K562 (cell line): ENCODE measurements at regions not wholly inside any gene's neighbourhood (a gene's known extent, or its start where the extent isn't known, plus 50 kb on each side); places are given as distances from the start of the nearest gene placed in this dataset.

ENCODE experiments used
- ATAC-seq: fragments of 200-7000 bp; cut with Tn5 transposase; 3 replicates; pipeline ENCODE4 v1.9.1; 2020; ENCODE audit warnings: moderate library complexity
- BruUV-seq: library from RNA; stranded (reverse); fragments of 400-500 nt; replicated peaks from 2 replicates; lab custom pipeline; 2021; lab: Mats Ljungman, UMichigan
- CTCF ChIA-PET: fragments of 300-600 bp; formaldehyde crosslinking; extraction: SDS; loops from one replicate; lab custom pipeline; 2021; ENCODE audit warnings: low intra/inter-chr PET ratio; lab: Yijun Ruan, JAX
- POLR2A ChIA-PET: fragments of 300-600, 350-650 bp; sonication (Branson Sonifier 250); formaldehyde crosslinking; extraction: SDS; loops from one replicate; lab custom pipeline; 2021; ENCODE audit warnings: antibody characterized with exemption, inconsistent platforms; lab: Yijun Ruan, JAX
- DNase-seq, 4 experiments: peaks; one replicate each; pipeline versions ENCODE4 v3.0.0 to v3.0.0-alpha.2; 2011 to 2018; ENCODE audit warnings: low spot score in 3 of 4, mixed read lengths in 3 of 4; ENCODE audit errors: extremely low read depth in 1 of 4
- FAIRE-seq: peaks from 2 replicates; lab custom pipeline; 2011; peaks lifted over from hg19 to GRCh38; lab: Jason Lieb, UNC
- H2AFZ ChIP-seq: 2 replicates; pipeline ENCODE4 v1.6.0; 2011; ENCODE audit warnings: low read depth, low read length, control low read depth, inconsistent platforms
- H3K27ac ChIP-seq: fragments of 200-600 bp; 3 replicates; pipeline ENCODE4 v1.8.0; 2011; ENCODE audit warnings: low read depth, mild to moderate bottlenecking, control low read depth, inconsistent platforms, low read length, moderate library complexity, mixed read lengths; ENCODE audit errors: extremely low read depth
- H3K27me3 ChIP-seq, 2 experiments: fragments of 300-600 bp in 1 of 2; 2 replicates in 1 of 2; 3 replicates in 1 of 2; pipeline versions ENCODE4 v1.6.0 to v1.8.0; 2011; ENCODE audit warnings: inconsistent platforms in 2 of 2, low read length in 2 of 2, mild to moderate bottlenecking in 1 of 2, mixed read lengths in 1 of 2, moderate library complexity in 1 of 2; ENCODE audit not compliant: control insufficient read depth in 2 of 2, insufficient read depth in 2 of 2
- H3K36me3 ChIP-seq: fragments of 300-600 bp; 3 replicates; pipeline ENCODE4 v1.8.0; 2011; ENCODE audit warnings: mild to moderate bottlenecking, low read length, inconsistent platforms; ENCODE audit not compliant: control insufficient read depth, insufficient read depth
- H3K4me1 ChIP-seq, 2 experiments: fragments of 200-600 bp in 1 of 2; replicated peaks in 1 of 2; 2 replicates in 1 of 2; 3 replicates in 1 of 2; pipeline versions ENCODE4 v1.5.1 to v1.8.0; 2011; ENCODE audit warnings: inconsistent platforms in 2 of 2, low read length in 2 of 2, mild to moderate bottlenecking in 1 of 2, mixed read lengths in 1 of 2, moderate library complexity in 1 of 2; ENCODE audit not compliant: control insufficient read depth in 2 of 2, insufficient read depth in 2 of 2
- H3K4me2 ChIP-seq: 2 replicates; pipeline ENCODE4 v1.6.1; 2011; ENCODE audit warnings: low read length, control low read depth, inconsistent platforms, mixed read lengths; ENCODE audit not compliant: insufficient read depth
- H3K4me3 ChIP-seq: fragments of 200-600 bp; sonication (generic), shearing (Covaris generic); 2 replicates; pipeline ENCODE4 v1.5.1; 2016; ENCODE audit warnings: control low read depth, inconsistent platforms
- H3K79me2 ChIP-seq: fragments of 200-600 bp; 3 replicates; pipeline ENCODE4 v1.8.0; 2011; ENCODE audit warnings: low read length, inconsistent platforms; ENCODE audit not compliant: control insufficient read depth, insufficient read depth
- H3K9ac ChIP-seq, 2 experiments: 2 replicates each; pipeline versions ENCODE4 v1.6.0 to v1.6.1; 2011; ENCODE audit warnings: low read depth in 2 of 2, low read length in 2 of 2, control low read depth in 1 of 2, inconsistent platforms in 1 of 2, mild to moderate bottlenecking in 1 of 2, mixed read lengths in 1 of 2; ENCODE audit not compliant: insufficient read depth in 1 of 2
- H3K9me1 ChIP-seq: one replicate; pipeline ENCODE4 v1.6.0; 2011; ENCODE audit warnings: inconsistent platforms, mild to moderate bottlenecking, low read length, moderate library complexity; ENCODE audit not compliant: control insufficient read depth, insufficient read depth
- H3K9me3 ChIP-seq: replicated peaks from 2 replicates; pipeline ENCODE4 v1.5.1; 2011; ENCODE audit warnings: low read depth, low read length, inconsistent platforms; ENCODE audit not compliant: control insufficient read depth, insufficient read depth
- H4K20me1 ChIP-seq: replicated peaks from 2 replicates; pipeline ENCODE4 v1.6.1; 2011; ENCODE audit warnings: low read length, inconsistent platforms, mixed read lengths; ENCODE audit not compliant: control insufficient read depth, insufficient read depth
- BDP1 ChIP-seq: IDR thresholded peaks from 3 replicates; pipeline ENCODE4 v1.6.1; 2011; ENCODE audit not compliant: insufficient read length, insufficient read depth
- ESRRA ChIP-seq: fragments of 450-650 bp; IDR thresholded peaks from 2 replicates; pipeline ENCODE4 v1.6.1; 2014; ENCODE audit warnings: low read depth, mild to moderate bottlenecking, moderate library complexity, borderline replicate concordance
- HNRNPL ChIP-seq: fragments of 200-400 bp; formaldehyde crosslinking; IDR thresholded peaks from 2 replicates; pipeline ENCODE4 v1.6.1; 2017; ENCODE audit warnings: low read depth, mild to moderate bottlenecking, low read length
- RAD21 ChIP-seq, 2 experiments: fragments of 250-450 bp in 1 of 2; fragments of 450-650 bp in 1 of 2; sonication (Bioruptor Pico) in 1 of 2; formaldehyde crosslinking in 1 of 2; IDR thresholded peaks in 1 of 2; conservative IDR thresholded peaks in 1 of 2; 2 replicates each; pipeline versions ENCODE4 v1.4.0 to v1.8.0; 2020 to 2022; ENCODE audit warnings: mild to moderate bottlenecking in 2 of 2, moderate library complexity in 1 of 2
- RNF2 ChIP-seq: sonication (generic); IDR thresholded peaks from 2 replicates; pipeline ENCODE4 v1.6.1; 2016
- SIX5 ChIP-seq, 2 experiments: IDR thresholded peaks; 2 replicates each; pipeline ENCODE4 v1.6.1; 2011; ENCODE audit warnings: low read length in 2 of 2, borderline replicate concordance in 1 of 2, low read depth in 1 of 2, mild to moderate bottlenecking in 1 of 2, moderate library complexity in 1 of 2; ENCODE audit not compliant: insufficient read depth in 1 of 2
- SOX6 ChIP-seq: fragments of 450-650 bp; IDR thresholded peaks from 2 replicates; pipeline ENCODE4 v1.6.1; 2014; ENCODE audit warnings: mild to moderate bottlenecking
- SRSF9 ChIP-seq: fragments of 200-400 bp; formaldehyde crosslinking; IDR thresholded peaks from 2 replicates; pipeline ENCODE4 v1.6.1; 2017; ENCODE audit warnings: low read depth, low read length, borderline replicate concordance
- TFAM ChIP-seq: fragments of 250-450 bp; sonication (Bioruptor Pico); conservative IDR thresholded peaks from 2 replicates; pipeline ENCODE4 v1.5.0; 2021; ENCODE audit warnings: mild to moderate bottlenecking, moderate library complexity
- ZNF143 ChIP-seq: sonication (generic); formaldehyde crosslinking; IDR thresholded peaks from 2 replicates; pipeline ENCODE4 v1.9.0; 2022; ENCODE audit warnings: mild to moderate bottlenecking, missing genetic modification reagents
- WGBS: fragments of 100-300 bp; shearing (Covaris generic); methylation state at CpG from one replicate; pipeline ENCODE4 v1.1.6; 2016; ENCODE audit warnings: low coverage, mixed read lengths; ENCODE audit not compliant: insufficient coverage; ENCODE audit errors: missing lambda C conversion rate; 5-methylcytosine and 5-hydroxymethylcytosine counted together
- in situ Hi-C: fragments of 300-500 bp; cut with MboI; formaldehyde crosslinking; loops from 4 replicates; pipeline ENCODE4 v1.15.0; 2018; ENCODE audit warnings: inconsistent platforms, mixed read lengths
- intact Hi-C: fragments of 100-400 bp; cut with micrococcal nuclease; formaldehyde crosslinking; loops from 2 replicates; pipeline ENCODE4 v1.14.2; 2022

GRCh38 chrX:96619588-96619987 lies 65.1 kb upstream of the DIAPH2 start:
- POLR2A ChIA-PET: no interaction called here
- H3K27me3 ChIP-seq: no peaks in the 10 kb centered on the region
- in situ Hi-C loops (no loop called here), intact Hi-C loops (no loop called here)
- no TSS peak for BruUV-seq
- H2AFZ ChIP-seq: no peak overlapping the region
- no peak overlapping the region for H3K4me2 ChIP-seq
- ATAC-seq (no peak), DNase-seq (no peak), FAIRE-seq (no peak)
- no peaks in the 10 kb centered on the region for H3K4me1 ChIP-seq
- no peak overlapping the region for H3K9ac ChIP-seq
- no peaks in the 10 kb centered on the region for H4K20me1 ChIP-seq
- TF ChIP-seq SOX6 (no peak), TFAM (no peak), SRSF9 (no peak)
- no peak overlapping the region for H3K4me3 ChIP-seq
- no peaks in the 10 kb centered on the region for H3K9me3 ChIP-seq
- no peak overlapping the region for H3K27ac ChIP-seq
- no peaks in the 10 kb centered on the region for H3K36me3 ChIP-seq
- CTCF ChIA-PET: no interaction called here
- H3K79me2 ChIP-seq: no peaks in the 10 kb centered on the region
- H3K9me1 ChIP-seq: no peaks in the 10 kb centered on the region

DNA sequence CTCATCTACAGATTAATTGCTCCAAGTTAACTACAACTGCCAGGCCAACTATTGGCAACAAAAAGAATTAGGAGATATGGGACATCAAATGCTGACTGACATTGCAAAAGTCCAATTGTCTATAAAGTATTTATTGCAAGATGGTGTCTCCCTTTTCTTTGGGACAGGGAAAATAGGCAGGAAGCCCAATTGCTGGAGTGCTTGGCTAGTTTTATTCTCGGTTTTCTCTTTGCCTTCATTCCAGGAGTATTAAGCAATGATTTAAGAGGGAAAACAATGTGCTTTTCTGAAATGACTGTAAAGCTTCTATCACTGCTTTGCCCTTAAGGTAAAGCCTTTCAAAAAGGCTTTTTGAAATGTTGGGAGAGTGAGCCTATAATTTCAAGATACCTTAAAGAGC lies 62.8 kb upstream of the DIAPH2 start:
- Histone ChIP-seq H3K27me3 (no peaks in the 10 kb centered on the region), H3K4me2 (no peak overlapping the region), H3K9me3 (no peaks in the 10 kb centered on the region), H4K20me1 (no peaks in the 10 kb centered on the region), H3K4me3 (no peak overlapping the region), H3K36me3 (no peaks in the 10 kb centered on the region), H3K27ac (no peak overlapping the region), H3K4me1 (no peaks in the 10 kb centered on the region), H2AFZ (no peak overlapping the region), H3K9ac (no peak overlapping the region), H3K9me1 (no peaks in the 10 kb centered on the region), H3K79me2 (no peaks in the 10 kb centered on the region)
- CTCF ChIA-PET: no interaction called here
- no peak for FAIRE-seq
- no peak for ATAC-seq
- POLR2A ChIA-PET: no interaction called here
- WGBS: 0% methylated on average over 1 of the region's 1 CpG
- no TSS peak for BruUV-seq
- intact Hi-C loops: no loop called here
- DNase-seq: no peak
- no peak for TF ChIP-seq ESRRA
- no peak for TF ChIP-seq HNRNPL
- no peak for TF ChIP-seq ZNF143 (CRISPR knock-in tag)
- no peak for TF ChIP-seq RNF2
- no peak for TF ChIP-seq BDP1
- TF ChIP-seq RAD21 (CRISPR knock-in tag; conservative IDR thresholded peaks at IDR 0.05 in 1 of 2, IDR thresholded peaks at IDR 0.05 in 1 of 2): no peak
- TF ChIP-seq SIX5 (IDR thresholded peaks at IDR 0.05; ENCODE audit: borderline replicate concordance in 1 of 2, insufficient read depth in 1 of 2, low read depth in 1 of 2, low read length in 2 of 2): no peak
- in situ Hi-C loops: no loop called here
